ENCODE measurements at regions not wholly inside any gene's neighbourhood (a gene's known extent, or its start where the extent isn't known, plus 50 kb on each side); places are given as distances from the start of the nearest gene placed in this dataset.

DNA sequence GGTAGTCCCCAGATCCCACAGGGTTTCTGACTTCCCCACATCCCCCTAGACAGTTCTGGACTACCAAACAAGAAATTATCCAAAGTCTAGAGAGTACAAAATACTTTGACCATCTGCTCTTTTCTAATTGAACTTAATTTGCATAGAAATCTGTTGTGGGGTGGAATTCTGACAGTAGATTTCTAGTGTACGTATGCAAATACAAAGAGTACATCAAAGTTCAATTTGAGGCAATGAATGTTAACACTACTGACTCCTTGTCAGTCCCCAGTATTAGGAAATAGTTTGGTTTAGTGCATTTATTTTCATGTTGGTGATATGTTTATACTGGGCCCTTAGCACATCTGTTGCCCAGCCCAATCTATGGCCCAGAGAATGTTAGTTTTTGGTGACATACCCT, 292.6 kb downstream of the CETN3 start:
- Histone ChIP-seq H3K27me3 (ENCODE audit: insufficient read depth, poor library complexity, severe bottlenecking) (no peaks in the 10 kb centered on the region), H3K4me3 (replicated peaks; ENCODE audit: insufficient read depth, low read length) (no peak overlapping the region), H3K27ac (replicated peaks) (no peak overlapping the region)
- TF ChIP-seq POLR2AphosphoS5 (IDR thresholded peaks at IDR 0.05; ENCODE audit: low read depth) (no peak), SPI1 (IDR thresholded peaks at IDR 0.05; ENCODE audit: borderline replicate concordance, low read depth) (no peak), GABPA (IDR thresholded peaks at IDR 0.05; ENCODE audit: low read depth) (no peak)
- TF ChIP-seq, protein P1, sequence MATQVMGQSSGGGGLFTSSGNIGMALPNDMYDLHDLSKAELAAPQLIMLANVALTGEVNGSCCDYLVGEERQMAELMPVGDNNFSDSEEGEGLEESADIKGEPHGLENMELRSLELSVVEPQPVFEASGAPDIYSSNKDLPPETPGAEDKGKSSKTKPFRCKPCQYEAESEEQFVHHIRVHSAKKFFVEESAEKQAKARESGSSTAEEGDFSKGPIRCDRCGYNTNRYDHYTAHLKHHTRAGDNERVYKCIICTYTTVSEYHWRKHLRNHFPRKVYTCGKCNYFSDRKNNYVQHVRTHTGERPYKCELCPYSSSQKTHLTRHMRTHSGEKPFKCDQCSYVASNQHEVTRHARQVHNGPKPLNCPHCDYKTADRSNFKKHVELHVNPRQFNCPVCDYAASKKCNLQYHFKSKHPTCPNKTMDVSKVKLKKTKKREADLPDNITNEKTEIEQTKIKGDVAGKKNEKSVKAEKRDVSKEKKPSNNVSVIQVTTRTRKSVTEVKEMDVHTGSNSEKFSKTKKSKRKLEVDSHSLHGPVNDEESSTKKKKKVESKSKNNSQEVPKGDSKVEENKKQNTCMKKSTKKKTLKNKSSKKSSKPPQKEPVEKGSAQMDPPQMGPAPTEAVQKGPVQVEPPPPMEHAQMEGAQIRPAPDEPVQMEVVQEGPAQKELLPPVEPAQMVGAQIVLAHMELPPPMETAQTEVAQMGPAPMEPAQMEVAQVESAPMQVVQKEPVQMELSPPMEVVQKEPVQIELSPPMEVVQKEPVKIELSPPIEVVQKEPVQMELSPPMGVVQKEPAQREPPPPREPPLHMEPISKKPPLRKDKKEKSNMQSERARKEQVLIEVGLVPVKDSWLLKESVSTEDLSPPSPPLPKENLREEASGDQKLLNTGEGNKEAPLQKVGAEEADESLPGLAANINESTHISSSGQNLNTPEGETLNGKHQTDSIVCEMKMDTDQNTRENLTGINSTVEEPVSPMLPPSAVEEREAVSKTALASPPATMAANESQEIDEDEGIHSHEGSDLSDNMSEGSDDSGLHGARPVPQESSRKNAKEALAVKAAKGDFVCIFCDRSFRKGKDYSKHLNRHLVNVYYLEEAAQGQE (IDR thresholded peaks at IDR 0.05; ENCODE audit: insufficient replicate concordance, low read depth): no peak
- TF ChIP-seq, protein P2, sequence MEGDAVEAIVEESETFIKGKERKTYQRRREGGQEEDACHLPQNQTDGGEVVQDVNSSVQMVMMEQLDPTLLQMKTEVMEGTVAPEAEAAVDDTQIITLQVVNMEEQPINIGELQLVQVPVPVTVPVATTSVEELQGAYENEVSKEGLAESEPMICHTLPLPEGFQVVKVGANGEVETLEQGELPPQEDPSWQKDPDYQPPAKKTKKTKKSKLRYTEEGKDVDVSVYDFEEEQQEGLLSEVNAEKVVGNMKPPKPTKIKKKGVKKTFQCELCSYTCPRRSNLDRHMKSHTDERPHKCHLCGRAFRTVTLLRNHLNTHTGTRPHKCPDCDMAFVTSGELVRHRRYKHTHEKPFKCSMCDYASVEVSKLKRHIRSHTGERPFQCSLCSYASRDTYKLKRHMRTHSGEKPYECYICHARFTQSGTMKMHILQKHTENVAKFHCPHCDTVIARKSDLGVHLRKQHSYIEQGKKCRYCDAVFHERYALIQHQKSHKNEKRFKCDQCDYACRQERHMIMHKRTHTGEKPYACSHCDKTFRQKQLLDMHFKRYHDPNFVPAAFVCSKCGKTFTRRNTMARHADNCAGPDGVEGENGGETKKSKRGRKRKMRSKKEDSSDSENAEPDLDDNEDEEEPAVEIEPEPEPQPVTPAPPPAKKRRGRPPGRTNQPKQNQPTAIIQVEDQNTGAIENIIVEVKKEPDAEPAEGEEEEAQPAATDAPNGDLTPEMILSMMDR (IDR thresholded peaks at IDR 0.05; ENCODE audit: insufficient read depth, low read length): no peak
- DNase-seq (ENCODE audit: low read depth in 1 of 2, low spot score in 1 of 2): no peak

DNA sequence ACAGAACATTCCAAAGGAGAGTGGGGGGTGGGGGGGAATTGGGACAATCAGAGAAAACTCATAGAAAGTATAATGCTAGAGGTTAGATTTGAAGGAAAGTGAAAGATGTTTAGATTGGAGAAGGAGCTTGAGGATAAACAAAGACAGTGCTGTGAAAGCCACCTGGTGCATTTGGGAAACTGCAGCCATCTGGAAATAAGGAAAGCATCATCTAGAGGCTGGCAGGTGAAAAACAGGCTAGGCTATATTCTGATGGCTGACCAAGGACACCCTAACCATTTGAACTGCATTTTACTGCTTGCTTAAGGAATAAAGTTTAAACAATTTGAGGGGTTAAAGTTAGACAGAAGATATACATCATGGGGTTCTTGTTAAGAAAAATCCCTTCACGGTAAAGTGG, 296.4 kb downstream of the CETN3 start:
- no peak overlapping the region for H3K4me3 ChIP-seq (replicated peaks; ENCODE audit: insufficient read depth, low read length)
- no peaks in the 10 kb centered on the region for H3K27me3 ChIP-seq (ENCODE audit: insufficient read depth, poor library complexity, severe bottlenecking)
- no peak for DNase-seq (ENCODE audit: low read depth in 1 of 2, low spot score in 1 of 2)
- no peak overlapping the region for H3K27ac ChIP-seq (replicated peaks)
- TF ChIP-seq, protein P2 (IDR thresholded peaks at IDR 0.05; ENCODE audit: insufficient read depth, low read length): no peak
- no peak for TF ChIP-seq POLR2AphosphoS5 (IDR thresholded peaks at IDR 0.05; ENCODE audit: low read depth)
- no peak for TF ChIP-seq GABPA (IDR thresholded peaks at IDR 0.05; ENCODE audit: low read depth)
- TF ChIP-seq SPI1 (IDR thresholded peaks at IDR 0.05; ENCODE audit: borderline replicate concordance, low read depth): no peak
- TF ChIP-seq, protein P1 (IDR thresholded peaks at IDR 0.05; ENCODE audit: insufficient replicate concordance, low read depth): no peak

DNA sequence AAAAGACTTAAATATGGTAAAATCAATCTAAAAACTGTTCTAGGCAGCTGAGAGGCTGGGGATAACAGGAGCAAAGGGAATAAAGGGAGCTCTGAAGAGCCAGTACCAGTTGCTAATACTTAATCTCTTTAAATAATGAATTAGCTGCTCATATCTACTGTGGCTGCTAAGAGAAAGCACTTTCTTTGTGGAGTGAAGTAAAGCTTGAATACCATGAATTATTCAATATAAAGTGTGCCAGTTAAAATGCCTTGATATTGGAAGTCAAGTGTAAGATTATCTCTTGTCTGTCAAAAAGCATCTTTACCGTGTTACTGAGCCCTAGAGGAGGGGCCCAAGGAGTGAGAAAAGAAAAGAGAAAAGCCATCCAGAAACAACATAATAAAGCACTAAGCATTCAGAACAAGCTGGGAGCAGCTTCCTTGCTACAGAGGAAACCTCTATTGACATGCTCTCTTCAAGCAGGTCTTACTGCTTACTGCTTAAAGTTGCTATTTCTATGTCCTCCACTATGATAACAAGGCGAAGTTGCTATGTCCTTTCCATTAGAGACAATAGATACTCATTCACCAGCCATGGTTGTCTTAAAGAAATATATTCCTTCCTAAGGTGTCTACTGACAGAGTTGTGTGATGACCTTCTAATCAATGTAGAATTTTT, 297.4 kb downstream of the CETN3 start:
- H3K27ac ChIP-seq (replicated peaks): no peak overlapping the region
- H3K27me3 ChIP-seq (ENCODE audit: insufficient read depth, poor library complexity, severe bottlenecking): no peaks in the 10 kb centered on the region
- no peak for DNase-seq (ENCODE audit: low read depth in 1 of 2, low spot score in 1 of 2)
- no peak overlapping the region for H3K4me3 ChIP-seq (replicated peaks; ENCODE audit: insufficient read depth, low read length)
- TF ChIP-seq POLR2AphosphoS5 (IDR thresholded peaks at IDR 0.05; ENCODE audit: low read depth) (no peak), SPI1 (IDR thresholded peaks at IDR 0.05; ENCODE audit: borderline replicate concordance, low read depth) (no peak), GABPA (IDR thresholded peaks at IDR 0.05; ENCODE audit: low read depth) (no peak)
- TF ChIP-seq, protein P2 (IDR thresholded peaks at IDR 0.05; ENCODE audit: insufficient read depth, low read length): no peak
- TF ChIP-seq, protein P1 (IDR thresholded peaks at IDR 0.05; ENCODE audit: insufficient replicate concordance, low read depth): no peak
